Neuron (in vitro differentiated cells): ENCODE measurements at regions not wholly inside any gene's neighbourhood (a gene's known extent, or its start where the extent isn't known, plus 50 kb on each side); places are given as distances from the start of the nearest gene placed in this dataset.

Experiments
- H2AFZ ChIP-seq: one replicate; pipeline ENCODE4 v1.6.1; 2013; ENCODE audit warnings: low read depth, mild to moderate bottlenecking, inconsistent platforms, low read length, moderate library complexity
- H3K27me3 ChIP-seq: one replicate; pipeline ENCODE4 v1.6.1; 2013; ENCODE audit warnings: low read length; ENCODE audit not compliant: insufficient read depth
- H3K36me3 ChIP-seq: one replicate; pipeline ENCODE4 v1.6.1; 2013; ENCODE audit warnings: low read length; ENCODE audit not compliant: insufficient read depth
- H3K4me1 ChIP-seq: one replicate; pipeline ENCODE4 v1.6.1; 2013; ENCODE audit warnings: low read length; ENCODE audit not compliant: insufficient read depth
- H3K4me3 ChIP-seq: 2 replicates; pipeline ENCODE4 v1.5.1; 2013; ENCODE audit warnings: mild to moderate bottlenecking, low read length, moderate library complexity
- H3K9me3 ChIP-seq: one replicate; pipeline ENCODE4 v1.6.1; 2013; ENCODE audit warnings: low read length

- Histone ChIP-seq H3K27me3 (no peaks in the 10 kb centered on the region), H2AFZ (no peak overlapping the region), H3K9me3 (no peaks in the 10 kb centered on the region), H3K36me3 (no peaks in the 10 kb centered on the region), H3K4me1 (no peaks in the 10 kb centered on the region), H3K4me3 (no peak overlapping the region)
Observed at GRCh38 chr11:109300211-109300610, 121.8 kb upstream of the C11orf87 start.

DNA sequence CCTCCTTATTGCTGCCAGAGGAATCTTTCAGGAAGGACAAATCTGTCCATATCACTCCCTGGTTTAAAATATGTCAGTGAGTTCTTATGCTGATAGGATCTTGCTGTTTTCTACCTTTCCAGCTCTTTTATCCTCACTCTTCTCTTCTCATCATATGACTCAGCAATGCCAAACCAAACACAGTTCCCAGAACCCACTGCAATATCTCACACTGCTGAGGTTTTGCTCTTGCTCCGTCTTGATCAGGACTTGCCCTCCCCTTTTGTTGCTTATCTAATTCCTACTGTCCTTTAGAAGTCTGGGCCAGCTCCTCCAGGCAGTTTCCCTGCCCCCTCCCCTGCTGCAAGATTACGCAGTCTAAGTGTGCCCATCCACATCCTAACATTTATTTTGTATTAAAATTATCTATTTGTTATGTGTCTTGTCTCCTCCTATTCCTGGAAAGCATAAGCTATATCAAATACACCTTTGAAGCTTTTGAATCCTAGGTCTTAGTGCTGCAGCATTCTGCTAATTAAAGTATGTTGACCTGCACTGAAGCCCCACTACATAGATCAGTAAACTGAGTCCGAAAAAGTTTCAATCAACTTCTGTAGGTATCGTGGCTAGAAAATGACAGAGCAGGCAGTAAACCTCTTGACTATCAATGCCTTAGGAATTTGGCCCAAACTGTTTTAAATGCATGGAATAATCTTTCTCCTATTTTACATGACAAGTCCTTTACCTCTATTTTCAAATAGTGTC is 119.2 kb upstream of the C11orf87 start:
- H3K4me1 ChIP-seq, result no peaks in the 10 kb centered on the region
- H3K4me3 ChIP-seq, result no peak overlapping the region
- H3K9me3 ChIP-seq, result no peaks in the 10 kb centered on the region
- H2AFZ ChIP-seq, result no peak overlapping the region
- no peaks in the 10 kb centered on the region for H3K27me3 ChIP-seq
- H3K36me3 ChIP-seq, result no peaks in the 10 kb centered on the region

DNA sequence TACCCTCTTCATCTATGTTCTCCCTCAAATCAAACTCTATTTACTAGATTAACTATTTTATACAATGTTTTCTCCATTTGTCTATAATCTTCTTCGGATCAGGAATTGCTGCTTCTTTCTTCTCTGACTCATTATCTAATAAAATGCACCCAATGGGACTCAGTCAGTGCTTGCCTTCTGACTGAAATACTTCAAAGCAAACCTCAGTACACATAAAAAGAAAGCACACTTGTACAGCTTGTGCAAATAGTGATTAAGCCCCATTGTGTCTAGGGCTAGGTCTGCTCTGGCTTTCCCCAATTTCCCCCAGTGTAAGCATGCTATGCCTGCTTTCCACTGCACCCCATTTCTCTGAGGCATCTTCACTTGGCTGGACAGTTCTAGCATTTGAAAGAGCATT is 118.6 kb upstream of the C11orf87 start:
- no peaks in the 10 kb centered on the region for H3K36me3 ChIP-seq
- no peaks in the 10 kb centered on the region for H3K9me3 ChIP-seq
- H3K4me3 ChIP-seq, result no peak overlapping the region

DNA sequence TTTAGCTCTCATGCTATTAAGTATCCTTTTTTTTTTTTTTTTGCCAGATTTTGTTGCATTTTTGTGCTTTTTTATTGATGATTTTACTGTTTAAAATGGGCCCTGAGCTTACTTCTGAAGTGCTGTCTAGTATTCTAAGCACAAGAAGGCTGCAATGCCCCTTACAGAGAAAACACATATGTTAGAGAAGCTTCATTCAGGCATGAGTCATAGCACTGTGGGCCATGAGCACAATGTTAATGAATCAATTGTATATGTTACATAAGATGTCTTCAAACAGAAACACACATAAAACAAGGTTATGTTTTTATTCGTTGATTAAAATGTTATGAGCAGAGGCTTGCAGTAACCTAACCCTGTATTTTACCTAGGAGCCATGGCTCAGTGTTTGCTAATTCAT is 117.8 kb upstream of the C11orf87 start:
- Histone ChIP-seq H3K9me3 (no peaks in the 10 kb centered on the region), H3K27me3 (no peaks in the 10 kb centered on the region), H3K4me3 (no peak overlapping the region), H3K4me1 (no peaks in the 10 kb centered on the region), H2AFZ (no peak overlapping the region), H3K36me3 (no peaks in the 10 kb centered on the region)

More for the DNA sequence above, 118.6 kb upstream of the C11orf87 start:
- Histone ChIP-seq H3K4me1 (no peaks in the 10 kb centered on the region), H2AFZ (no peak overlapping the region), H3K27me3 (no peaks in the 10 kb centered on the region)

DNA sequence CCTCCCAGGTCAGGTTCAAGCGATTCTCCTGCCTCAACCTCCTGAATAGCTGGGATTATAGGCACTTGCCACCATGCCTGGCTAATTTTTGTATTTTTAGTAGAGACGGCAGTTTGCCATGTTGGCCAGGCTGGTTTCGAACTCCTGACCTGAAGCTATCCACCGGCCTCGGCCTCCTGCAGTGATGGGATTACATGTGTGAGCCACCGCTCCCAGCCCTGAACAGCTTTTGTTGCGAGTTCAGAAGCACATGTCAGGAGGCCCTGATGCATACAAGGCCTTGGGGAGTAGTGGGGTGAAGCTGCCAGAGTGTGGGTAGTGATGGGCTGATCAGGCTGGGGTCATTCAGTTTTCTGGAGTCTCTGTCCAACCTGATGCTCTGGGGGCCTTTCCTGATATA is 117.0 kb upstream of the C11orf87 start:
- no peak overlapping the region for H2AFZ ChIP-seq
- H3K4me3 ChIP-seq, result no peak overlapping the region
- H3K27me3 ChIP-seq, result no peaks in the 10 kb centered on the region
- no peaks in the 10 kb centered on the region for H3K36me3 ChIP-seq
- no peaks in the 10 kb centered on the region for H3K9me3 ChIP-seq
- H3K4me1 ChIP-seq, result no peaks in the 10 kb centered on the region

GRCh38 chr11:109306322-109306721 is 115.7 kb upstream of the C11orf87 start:
- H2AFZ ChIP-seq, result no peak overlapping the region
- no peaks in the 10 kb centered on the region for H3K4me1 ChIP-seq
- H3K36me3 ChIP-seq, result no peaks in the 10 kb centered on the region
- H3K9me3 ChIP-seq, result no peaks in the 10 kb centered on the region
- H3K27me3 ChIP-seq, result no peaks in the 10 kb centered on the region
- H3K4me3 ChIP-seq, result no peak overlapping the region

DNA sequence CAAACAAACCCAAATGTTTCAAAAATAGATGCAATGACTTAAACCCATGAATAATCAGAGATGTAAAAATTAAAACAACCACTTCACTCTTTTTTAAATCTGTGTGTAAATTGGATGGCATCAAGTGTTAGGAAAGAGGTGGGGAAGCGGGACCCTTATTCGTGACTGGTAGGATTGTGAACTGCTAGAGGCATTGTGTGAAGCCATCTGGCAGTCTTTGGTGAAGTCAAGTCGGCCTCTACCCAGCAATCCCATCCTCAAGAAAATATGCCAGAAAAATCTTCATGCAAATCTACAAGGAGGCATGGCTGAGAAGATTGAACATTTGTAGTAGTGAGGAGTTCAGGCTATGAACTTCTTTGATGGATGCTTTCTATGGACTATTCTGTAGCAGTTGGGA is 114.6 kb upstream of the C11orf87 start:
- no peaks in the 10 kb centered on the region for H3K27me3 ChIP-seq
- no peaks in the 10 kb centered on the region for H3K36me3 ChIP-seq
- H3K9me3 ChIP-seq, result no peaks in the 10 kb centered on the region
- H3K4me1 ChIP-seq, result no peaks in the 10 kb centered on the region
- no peak overlapping the region for H2AFZ ChIP-seq
- no peak overlapping the region for H3K4me3 ChIP-seq

- Histone ChIP-seq H3K27me3 (no peaks in the 10 kb centered on the region), H3K36me3 (no peaks in the 10 kb centered on the region), H3K4me3 (no peak overlapping the region), H3K4me1 (no peaks in the 10 kb centered on the region), H3K9me3 (no peaks in the 10 kb centered on the region), H2AFZ (no peak overlapping the region)
Observed at GRCh38 chr11:109308551-109308950, 113.4 kb upstream of the C11orf87 start.

GRCh38 chr11:109309153-109309552 is 112.8 kb upstream of the C11orf87 start:
- Histone ChIP-seq H3K4me3 (no peak overlapping the region), H3K27me3 (no peaks in the 10 kb centered on the region), H3K36me3 (no peaks in the 10 kb centered on the region), H3K9me3 (no peaks in the 10 kb centered on the region), H3K4me1 (no peaks in the 10 kb centered on the region), H2AFZ (no peak overlapping the region)

- Histone ChIP-seq H3K36me3 (no peaks in the 10 kb centered on the region), H3K27me3 (no peaks in the 10 kb centered on the region), H2AFZ (no peak overlapping the region), H3K9me3 (no peaks in the 10 kb centered on the region), H3K4me3 (no peak overlapping the region), H3K4me1 (no peaks in the 10 kb centered on the region)
Observed at GRCh38 chr11:109317726-109318125, 104.3 kb upstream of the C11orf87 start.

- Histone ChIP-seq H3K4me3 (no peak overlapping the region), H3K4me1 (no peaks in the 10 kb centered on the region), H3K27me3 (no peaks in the 10 kb centered on the region), H3K9me3 (no peaks in the 10 kb centered on the region), H2AFZ (no peak overlapping the region), H3K36me3 (no peaks in the 10 kb centered on the region)
Observed at GRCh38 chr11:109320595-109320994, 101.4 kb upstream of the C11orf87 start.

GRCh38 chr11:109326781-109327180 is 95.2 kb upstream of the C11orf87 start:
- no peaks in the 10 kb centered on the region for H3K27me3 ChIP-seq
- H3K9me3 ChIP-seq, result no peaks in the 10 kb centered on the region
- no peak overlapping the region for H3K4me3 ChIP-seq
- no peak overlapping the region for H2AFZ ChIP-seq
- H3K36me3 ChIP-seq, result no peaks in the 10 kb centered on the region
- H3K4me1 ChIP-seq, result no peaks in the 10 kb centered on the region

GRCh38 chr11:109329716-109330115 is 92.3 kb upstream of the C11orf87 start:
- Histone ChIP-seq H3K4me3 (no peak overlapping the region), H3K4me1 (no peaks in the 10 kb centered on the region), H3K9me3 (no peaks in the 10 kb centered on the region), H3K36me3 (no peaks in the 10 kb centered on the region), H3K27me3 (no peaks in the 10 kb centered on the region), H2AFZ (no peak overlapping the region)

GRCh38 chr11:109338131-109338530 is 83.9 kb upstream of the C11orf87 start:
- H3K27me3 ChIP-seq, result no peaks in the 10 kb centered on the region
- no peak overlapping the region for H2AFZ ChIP-seq
- H3K4me1 ChIP-seq, result no peaks in the 10 kb centered on the region
- H3K4me3 ChIP-seq, result no peak overlapping the region
- no peaks in the 10 kb centered on the region for H3K36me3 ChIP-seq
- H3K9me3 ChIP-seq, result no peaks in the 10 kb centered on the region
